Adrenal gland (tissue), 5 donors: ENCODE measurements at regions not wholly inside any gene's neighbourhood (a gene's known extent, or its start where the extent isn't known, plus 50 kb on each side); places are given as distances from the start of the nearest gene placed in this dataset.

Experiments used
- CTCF ChIP-seq, 6 experiments: fragments of 450-650 bp in 4 of 6; fragments of 200-600 bp in 2 of 6; sonication (generic) in 1 of 6; IDR thresholded peaks; 1 replicate in 5 of 6; 2 replicates in 1 of 6; pipeline versions ENCODE4 v1.5.1 to v1.8.0; 2016 to 2021; ENCODE audit warnings: antibody characterized with exemption in 6 of 6, mild to moderate bottlenecking in 2 of 6, moderate library complexity in 1 of 6
- POLR2A ChIP-seq, 2 donors: fragments of 450-650 bp; IDR thresholded peaks; one replicate each; pipeline ENCODE4 v1.6.1; 2017; ENCODE audit warnings: antibody characterized with exemption in 2 of 2, mild to moderate bottlenecking in 2 of 2, moderate library complexity in 1 of 2
- donor health status: DM: no; HTN: no; CAD: no.

- no peak for TF ChIP-seq CTCF (IDR thresholded peaks at IDR 0.05)
- TF ChIP-seq POLR2A (IDR thresholded peaks at IDR 0.05) = no peak
Measured at GRCh38 chr13:100798739-100799361, 124.3 kb upstream of the TMTC4 start.
